ENCODE measurements at regions not wholly inside any gene's neighbourhood (a gene's known extent, or its start where the extent isn't known, plus 50 kb on each side); places are given as distances from the start of the nearest gene placed in this dataset.
"Not testable (repeated sequence)": the region's sequence is repeated elsewhere in the genome, so short reads cannot be mapped to it uniquely, and the experiment has no call there.

- not testable (repeated sequence) for TF ChIP-seq ELF1 (tag; IDR thresholded peaks at IDR 0.05); ZKSCAN1 (IDR thresholded peaks at IDR 0.05; ENCODE audit: low read depth, low read length); MAX (CRISPR knock-in tag; IDR thresholded peaks at IDR 0.05); FOXK1 (CRISPR knock-in tag; IDR thresholded peaks at IDR 0.05; ENCODE audit: borderline replicate concordance); MCM3 (IDR thresholded peaks at IDR 0.05); ZC3H4 (CRISPR knock-in tag; IDR thresholded peaks at IDR 0.05; ENCODE audit: borderline replicate concordance); SRSF1 (IDR thresholded peaks at IDR 0.05; ENCODE audit: low read depth, low read length)
- TF ChIP-seq, protein P1, sequence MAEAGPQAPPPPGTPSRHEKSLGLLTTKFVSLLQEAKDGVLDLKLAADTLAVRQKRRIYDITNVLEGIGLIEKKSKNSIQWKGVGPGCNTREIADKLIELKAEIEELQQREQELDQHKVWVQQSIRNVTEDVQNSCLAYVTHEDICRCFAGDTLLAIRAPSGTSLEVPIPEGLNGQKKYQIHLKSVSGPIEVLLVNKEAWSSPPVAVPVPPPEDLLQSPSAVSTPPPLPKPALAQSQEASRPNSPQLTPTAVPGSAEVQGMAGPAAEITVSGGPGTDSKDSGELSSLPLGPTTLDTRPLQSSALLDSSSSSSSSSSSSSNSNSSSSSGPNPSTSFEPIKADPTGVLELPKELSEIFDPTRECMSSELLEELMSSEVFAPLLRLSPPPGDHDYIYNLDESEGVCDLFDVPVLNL (CRISPR knock-in tag; IDR thresholded peaks at IDR 0.05; ENCODE audit: low read depth): not testable (repeated sequence)
Measured at GRCh38 chr14:19202053-19202442, 232.1 kb downstream of the POTEG start.
